ENCODE measurements at regions not wholly inside any gene's neighbourhood (a gene's known extent, or its start where the extent isn't known, plus 50 kb on each side); places are given as distances from the start of the nearest gene placed in this dataset.

DNA sequence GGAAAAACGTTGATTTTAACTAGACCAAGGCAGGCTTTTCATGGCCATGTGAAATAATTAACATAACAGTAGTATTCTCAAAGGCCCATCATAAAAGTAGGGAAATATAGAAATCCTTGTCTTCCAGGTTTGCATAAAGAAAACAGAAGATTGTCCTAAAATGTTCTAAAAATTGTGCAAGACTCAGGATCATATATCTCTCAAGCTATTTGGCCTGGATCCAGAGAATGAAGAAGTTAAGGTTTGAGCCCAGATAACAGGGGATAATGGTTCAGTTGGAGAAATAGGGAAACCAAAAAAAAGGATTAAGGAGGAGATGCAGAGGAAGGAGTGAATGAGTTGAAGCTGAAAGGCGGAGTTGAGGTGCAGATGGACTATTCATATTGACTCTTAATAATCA is 555.5 kb upstream of the NR5A2 start:
- H3K4me3 ChIP-seq = no peak overlapping the region
- BruUV-seq (replicated peaks) = no TSS peak
- WGBS (ENCODE audit: insufficient coverage, insufficient replicate concordance, low lambda C conversion rate, missing lambda C conversion rate) = 4% methylated on average over 2 of the region's 2 CpGs
- ChIA-PET CTCF (interaction anchor here (0.8 to 1.2 kb wide), 2 partner anchors 9 to 130 kb away, joined by 3 to 8 read pairs; no protein-coding TSS in a partner anchor), POLR2A (interaction anchor here (0.5 kb wide), 1 partner anchor 11 kb away, joined by 3 read pairs; no protein-coding TSS in a partner anchor), RAD21 (ENCODE audit: unreplicated experiment) (interaction anchor here (1.0 kb wide), 1 partner anchor 8 kb away, joined by 4 read pairs; no protein-coding TSS in a partner anchor), SMC1A (ENCODE audit: uncharacterized antibody, unreplicated experiment) (interaction anchor here (0.9 to 1.4 kb wide), 2 partner anchors 12 kb away, joined by 3 read pairs; no protein-coding TSS in a partner anchor)
- DNase-seq (ENCODE audit: low read depth, low spot score) (no peak), FAIRE-seq (no peak), ATAC-seq (no peak)
- no peaks in the 10 kb centered on the region for H3K36me3 ChIP-seq (ENCODE audit: control insufficient read depth in 2 of 2, insufficient read depth in 2 of 2, low read length in 1 of 2)
- H3K4me1 ChIP-seq (ENCODE audit: control insufficient read depth, insufficient read depth, low read length) = no peaks in the 10 kb centered on the region
- H3K27me3 ChIP-seq (replicated peaks in 1 of 2; ENCODE audit: control insufficient read depth in 2 of 2, insufficient read depth in 2 of 2, low read length in 1 of 2) = no peaks in the 10 kb centered on the region
- no peak overlapping the region for H2AFZ ChIP-seq (ENCODE audit: control insufficient read depth, low read depth, low read length)
- H3K4me2 ChIP-seq (ENCODE audit: control insufficient read depth, insufficient read depth) = no peak overlapping the region
- H3K79me2 ChIP-seq (ENCODE audit: control insufficient read depth, insufficient read depth, low read length) = no peaks in the 10 kb centered on the region
- in situ Hi-C loops (cut with MboI) (loop anchor here (25.0 kb wide), 1 partner anchor 710 kb away; no protein-coding TSS in a partner anchor), intact Hi-C loops (cut with micrococcal nuclease; ENCODE audit: unreplicated experiment) (no loop called here)
- TF ChIP-seq, protein P1, sequence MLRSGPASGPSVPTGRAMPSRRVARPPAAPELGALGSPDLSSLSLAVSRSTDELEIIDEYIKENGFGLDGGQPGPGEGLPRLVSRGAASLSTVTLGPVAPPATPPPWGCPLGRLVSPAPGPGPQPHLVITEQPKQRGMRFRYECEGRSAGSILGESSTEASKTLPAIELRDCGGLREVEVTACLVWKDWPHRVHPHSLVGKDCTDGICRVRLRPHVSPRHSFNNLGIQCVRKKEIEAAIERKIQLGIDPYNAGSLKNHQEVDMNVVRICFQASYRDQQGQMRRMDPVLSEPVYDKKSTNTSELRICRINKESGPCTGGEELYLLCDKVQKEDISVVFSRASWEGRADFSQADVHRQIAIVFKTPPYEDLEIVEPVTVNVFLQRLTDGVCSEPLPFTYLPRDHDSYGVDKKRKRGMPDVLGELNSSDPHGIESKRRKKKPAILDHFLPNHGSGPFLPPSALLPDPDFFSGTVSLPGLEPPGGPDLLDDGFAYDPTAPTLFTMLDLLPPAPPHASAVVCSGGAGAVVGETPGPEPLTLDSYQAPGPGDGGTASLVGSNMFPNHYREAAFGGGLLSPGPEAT (IDR thresholded peaks at IDR 0.05; ENCODE audit: low read depth) = no peak
- no peak for TF ChIP-seq ZBED1 (IDR thresholded peaks at IDR 0.05; ENCODE audit: borderline replicate concordance)
- no peak overlapping the region for H3K9ac ChIP-seq (ENCODE audit: control insufficient read depth, insufficient read depth, low read length)
- no peaks in the 10 kb centered on the region for H4K20me1 ChIP-seq (ENCODE audit: control insufficient read depth, insufficient read depth)
- no peaks in the 10 kb centered on the region for H3K9me3 ChIP-seq (replicated peaks; ENCODE audit: control insufficient read depth, insufficient read depth, low read length)
- H3K27ac ChIP-seq (ENCODE audit: control insufficient read depth, insufficient read depth) = no peak overlapping the region

GRCh38 chr1:199472978-199473377 is 554.5 kb upstream of the NR5A2 start:
- Histone ChIP-seq H3K27ac (ENCODE audit: control insufficient read depth, insufficient read depth) (no peak overlapping the region), H3K4me3 (no peak overlapping the region), H3K9me3 (replicated peaks; ENCODE audit: control insufficient read depth, insufficient read depth, low read length) (no peaks in the 10 kb centered on the region), H2AFZ (ENCODE audit: control insufficient read depth, low read depth, low read length) (no peak overlapping the region), H3K4me1 (ENCODE audit: control insufficient read depth, insufficient read depth, low read length) (no peaks in the 10 kb centered on the region), H3K36me3 (ENCODE audit: control insufficient read depth in 2 of 2, insufficient read depth in 2 of 2, low read length in 1 of 2) (no peaks in the 10 kb centered on the region), H3K9ac (ENCODE audit: control insufficient read depth, insufficient read depth, low read length) (no peak overlapping the region), H4K20me1 (ENCODE audit: control insufficient read depth, insufficient read depth) (no peaks in the 10 kb centered on the region), H3K79me2 (ENCODE audit: control insufficient read depth, insufficient read depth, low read length) (no peaks in the 10 kb centered on the region), H3K27me3 (replicated peaks in 1 of 2; ENCODE audit: control insufficient read depth in 2 of 2, insufficient read depth in 2 of 2, low read length in 1 of 2) (no peaks in the 10 kb centered on the region), H3K4me2 (ENCODE audit: control insufficient read depth, insufficient read depth) (no peak overlapping the region)
- ChIA-PET RAD21 (ENCODE audit: unreplicated experiment) (interaction anchor here (0.8 kb wide), 1 partner anchor 12 kb away, joined by 3 read pairs; no protein-coding TSS in a partner anchor), CTCF (interaction anchor here (1.2 kb wide), 1 partner anchor 10 kb away, joined by 8 read pairs; no protein-coding TSS in a partner anchor), POLR2A (no interaction called here), SMC1A (ENCODE audit: uncharacterized antibody, unreplicated experiment) (interaction anchor here (1.4 kb wide), 1 partner anchor 11 kb away, joined by 3 read pairs; no protein-coding TSS in a partner anchor)
- no peak for FAIRE-seq
- TF ChIP-seq ZZZ3 (IDR thresholded peaks at IDR 0.05; ENCODE audit: control insufficient read depth, insufficient read length, low read depth) (no peak), NFIC (IDR thresholded peaks at IDR 0.05; ENCODE audit: low read depth, low read length) (no peak), TCF12 (IDR thresholded peaks at IDR 0.05; ENCODE audit: low read depth, low read length) (no peak), MEF2A (IDR thresholded peaks at IDR 0.05; ENCODE audit: insufficient read depth, low read depth, low read length) (no peak), RB1 (IDR thresholded peaks at IDR 0.05; ENCODE audit: borderline replicate concordance) (no peak)
- ATAC-seq = no peak
- intact Hi-C loops (cut with micrococcal nuclease; ENCODE audit: unreplicated experiment) = no loop called here
- in situ Hi-C loops (cut with MboI) = loop anchor here (25.0 kb wide), 1 partner anchor 711 kb away; no protein-coding TSS in a partner anchor
- BruUV-seq (replicated peaks) = no TSS peak
- DNase-seq (ENCODE audit: low read depth, low spot score) = no peak
- 35% methylated on average over 6 of the region's 6 CpGs for WGBS (ENCODE audit: insufficient coverage, insufficient replicate concordance, low lambda C conversion rate, missing lambda C conversion rate)
